HCT116 (cell line): ENCODE measurements at regions not wholly inside any gene's neighbourhood (a gene's known extent, or its start where the extent isn't known, plus 50 kb on each side); places are given as distances from the start of the nearest gene placed in this dataset.

Experiments
- CEBPB ChIP-seq: IDR thresholded peaks from 2 replicates; pipeline ENCODE4 v1.6.1; 2012; ENCODE audit warnings: low read depth
- CTCF ChIP-seq, 3 experiments: fragments of 200-600 bp in 1 of 3; sonication (generic) in 1 of 3; IDR thresholded peaks in 2 of 3; conservative IDR thresholded peaks in 1 of 3; 2 replicates each; pipeline ENCODE4 v1.5.1; 2012 to 2017; ENCODE audit warnings: low read depth in 2 of 3, low read length in 2 of 3, antibody characterized with exemption in 1 of 3, borderline replicate concordance in 1 of 3, control low read depth in 1 of 3, mild to moderate bottlenecking in 1 of 3, mixed read lengths in 1 of 3, mixed run types in 1 of 3, moderate library complexity in 1 of 3; ENCODE audit not compliant: insufficient read depth in 1 of 3
- EZH2 ChIP-seq: fragments of 200-600 bp; sonication (generic); IDR thresholded peaks from 2 replicates; pipeline ENCODE4 v1.6.1; 2017; ENCODE audit warnings: antibody characterized with exemption, mixed run types
- RAD21 ChIP-seq: IDR thresholded peaks from 2 replicates; pipeline ENCODE4 v1.6.1; 2012; ENCODE audit warnings: low read depth, mild to moderate bottlenecking
- TF ChIP-seq, protein P1 (sequence below): IDR thresholded peaks from 2 replicates; pipeline ENCODE4 v1.6.1; 2012

GRCh38 chr7:155401884-155402283 lies 56.0 kb upstream of the EN2 start:
- TF ChIP-seq CTCF (IDR thresholded peaks at IDR 0.05 in 2 of 3, conservative IDR thresholded peaks at IDR 0.05 in 1 of 3; ENCODE audit: borderline replicate concordance in 1 of 3, insufficient read depth in 1 of 3, low read depth in 2 of 3, low read length in 2 of 3) = no peak
- TF ChIP-seq RAD21 = no peak
- TF ChIP-seq, protein P1, sequence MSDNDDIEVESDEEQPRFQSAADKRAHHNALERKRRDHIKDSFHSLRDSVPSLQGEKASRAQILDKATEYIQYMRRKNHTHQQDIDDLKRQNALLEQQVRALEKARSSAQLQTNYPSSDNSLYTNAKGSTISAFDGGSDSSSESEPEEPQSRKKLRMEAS = no peak
- no peak for TF ChIP-seq EZH2
- no peak for TF ChIP-seq CEBPB
